DND-41 (cell line): ENCODE measurements at regions not wholly inside any gene's neighbourhood (a gene's known extent, or its start where the extent isn't known, plus 50 kb on each side); places are given as distances from the start of the nearest gene placed in this dataset.

Experiments used
- CTCF ChIP-seq: IDR thresholded peaks from 2 replicates; pipeline ENCODE4 v1.5.1; 2012; ENCODE audit warnings: borderline replicate concordance, low read length, moderate library complexity, mild to moderate bottlenecking; ENCODE audit not compliant: poor library complexity, severe bottlenecking; ENCODE audit errors: extremely low read depth
- EZH2 ChIP-seq: IDR thresholded peaks from 3 replicates; pipeline ENCODE4 v1.6.1; 2012; ENCODE audit warnings: borderline replicate concordance, low read depth, mild to moderate bottlenecking, moderate library complexity, low read length, inconsistent platforms; ENCODE audit not compliant: severe bottlenecking

GRCh38 chr20:39986173-39986904 is 702.7 kb downstream of the MAFB start:
- TF ChIP-seq EZH2 (no peak), CTCF (no peak)
